ENCODE measurements at regions not wholly inside any gene's neighbourhood (a gene's known extent, or its start where the extent isn't known, plus 50 kb on each side); places are given as distances from the start of the nearest gene placed in this dataset.

DNA sequence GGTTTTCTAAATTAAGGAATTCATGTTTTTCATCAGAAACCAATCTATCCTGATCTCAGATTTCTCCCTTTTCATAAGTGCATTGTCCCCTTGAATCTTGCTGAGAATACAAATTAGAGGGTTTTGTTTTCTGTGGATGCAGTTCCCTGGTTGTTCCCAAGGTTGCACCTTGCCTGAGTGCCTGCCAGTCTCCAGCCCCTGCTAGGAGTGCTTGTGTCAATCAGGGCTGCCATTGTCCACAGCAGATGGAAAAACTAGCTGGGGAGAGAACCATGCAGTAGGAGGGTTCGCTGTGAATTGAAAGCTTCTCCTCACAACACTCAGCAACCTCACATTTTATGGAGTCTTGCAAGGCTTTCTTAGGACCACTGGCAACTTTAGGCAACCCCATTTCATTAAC lies 210.8 kb upstream of the CTNNB1 start:
- TF ChIP-seq, protein P1, sequence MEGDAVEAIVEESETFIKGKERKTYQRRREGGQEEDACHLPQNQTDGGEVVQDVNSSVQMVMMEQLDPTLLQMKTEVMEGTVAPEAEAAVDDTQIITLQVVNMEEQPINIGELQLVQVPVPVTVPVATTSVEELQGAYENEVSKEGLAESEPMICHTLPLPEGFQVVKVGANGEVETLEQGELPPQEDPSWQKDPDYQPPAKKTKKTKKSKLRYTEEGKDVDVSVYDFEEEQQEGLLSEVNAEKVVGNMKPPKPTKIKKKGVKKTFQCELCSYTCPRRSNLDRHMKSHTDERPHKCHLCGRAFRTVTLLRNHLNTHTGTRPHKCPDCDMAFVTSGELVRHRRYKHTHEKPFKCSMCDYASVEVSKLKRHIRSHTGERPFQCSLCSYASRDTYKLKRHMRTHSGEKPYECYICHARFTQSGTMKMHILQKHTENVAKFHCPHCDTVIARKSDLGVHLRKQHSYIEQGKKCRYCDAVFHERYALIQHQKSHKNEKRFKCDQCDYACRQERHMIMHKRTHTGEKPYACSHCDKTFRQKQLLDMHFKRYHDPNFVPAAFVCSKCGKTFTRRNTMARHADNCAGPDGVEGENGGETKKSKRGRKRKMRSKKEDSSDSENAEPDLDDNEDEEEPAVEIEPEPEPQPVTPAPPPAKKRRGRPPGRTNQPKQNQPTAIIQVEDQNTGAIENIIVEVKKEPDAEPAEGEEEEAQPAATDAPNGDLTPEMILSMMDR (IDR thresholded peaks at IDR 0.05 in 4 of 5, conservative IDR thresholded peaks at IDR 0.05 in 1 of 5): no peak
- TF ChIP-seq POLR2A (IDR thresholded peaks at IDR 0.05): no peak
